ENCODE measurements at regions not wholly inside any gene's neighbourhood (a gene's known extent, or its start where the extent isn't known, plus 50 kb on each side); places are given as distances from the start of the nearest gene placed in this dataset.

- TF ChIP-seq REST (IDR thresholded peaks at IDR 0.05; ENCODE audit: low read depth) (no peak), MAX (IDR thresholded peaks at IDR 0.05) (no peak), RAD21 (IDR thresholded peaks at IDR 0.05; ENCODE audit: low read depth) (no peak), CREB1 (IDR thresholded peaks at IDR 0.05; ENCODE audit: low read depth) (no peak), EP300 (IDR thresholded peaks at IDR 0.05; ENCODE audit: borderline replicate concordance) (no peak), CEBPB (IDR thresholded peaks at IDR 0.05) (no peak), YY1 (IDR thresholded peaks at IDR 0.05; ENCODE audit: low read depth) (no peak), TEAD4 (IDR thresholded peaks at IDR 0.05) (no peak), EGR1 (IDR thresholded peaks at IDR 0.05) (no peak), TCF12 (IDR thresholded peaks at IDR 0.05; ENCODE audit: low read depth) (no peak), NFIC (IDR thresholded peaks at IDR 0.05) (no peak), TAF1 (IDR thresholded peaks at IDR 0.05; ENCODE audit: low read depth) (no peak), FOXM1 (IDR thresholded peaks at IDR 0.05; ENCODE audit: borderline replicate concordance, low read depth) (no peak)
These were observed 164.8 kb upstream of the COBL start for GRCh38 chr7:51481421-51481820.

Measured in Ishikawa (cell line).